Activated T-helper 1 cell treated with Interleukin-2 at 50 U/mL for 16 hours (primary cell): ENCODE measurements at regions not wholly inside any gene's neighbourhood (a gene's known extent, or its start where the extent isn't known, plus 50 kb on each side); places are given as distances from the start of the nearest gene placed in this dataset.

Experiments used
- DNase-seq: peaks from one replicate; pipeline ENCODE4 v3.0.0-alpha.2; 2020; ENCODE audit warnings: low read depth

DNA sequence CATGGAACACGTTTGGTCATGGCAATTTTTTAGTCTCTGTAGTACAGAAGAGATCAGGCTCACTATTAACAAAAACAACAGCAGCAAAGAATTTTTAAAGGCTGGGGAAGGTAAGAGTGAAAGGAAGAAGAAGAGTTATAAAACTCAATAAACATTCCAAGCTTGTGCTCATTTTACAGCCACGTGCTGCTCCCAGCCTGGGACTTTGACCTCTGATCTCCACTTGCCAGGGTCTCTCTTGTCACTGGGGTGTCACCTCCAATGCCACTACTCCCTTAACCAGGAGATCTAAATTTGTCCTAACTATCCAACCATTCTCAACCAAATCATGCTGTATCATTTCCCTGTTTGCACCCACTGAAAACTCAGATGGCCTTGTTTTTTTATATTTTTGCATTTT is 605.1 kb downstream of the VRK1 start:
- no peak for DNase-seq

DNA sequence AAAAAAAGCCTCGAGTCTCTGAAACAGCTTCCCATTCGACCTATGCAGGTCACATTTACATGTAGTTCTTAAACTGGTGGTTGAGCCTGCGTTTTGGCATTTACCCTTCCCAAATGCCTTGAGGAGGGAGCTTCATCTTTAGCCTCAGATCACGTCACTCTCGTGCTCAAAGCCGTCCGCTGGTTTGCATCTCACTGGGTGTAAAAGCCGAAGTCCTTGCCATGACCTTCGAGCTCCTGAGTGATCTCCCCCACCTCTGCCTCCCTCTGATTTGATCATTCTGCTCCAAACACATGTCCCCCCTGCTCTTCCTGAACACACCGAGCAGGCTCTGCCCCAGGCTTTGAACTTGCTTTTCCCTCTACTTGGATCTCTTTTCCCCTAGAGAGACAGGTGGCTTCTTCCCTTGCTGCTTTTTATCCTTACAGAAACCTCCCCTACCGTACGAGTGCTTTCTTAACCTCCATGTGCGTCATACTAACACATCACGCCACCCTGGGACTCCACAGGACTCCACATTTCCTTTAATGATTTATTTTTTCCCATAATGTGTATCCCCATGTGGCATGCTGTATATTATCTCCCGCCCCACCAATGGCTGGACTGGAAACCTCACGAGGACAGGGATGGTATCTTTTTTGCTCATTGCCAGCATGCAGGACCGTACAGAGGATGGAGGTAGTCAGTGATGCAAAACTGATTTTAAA is 610.7 kb downstream of the VRK1 start:
- DNase-seq: no peak

DNA sequence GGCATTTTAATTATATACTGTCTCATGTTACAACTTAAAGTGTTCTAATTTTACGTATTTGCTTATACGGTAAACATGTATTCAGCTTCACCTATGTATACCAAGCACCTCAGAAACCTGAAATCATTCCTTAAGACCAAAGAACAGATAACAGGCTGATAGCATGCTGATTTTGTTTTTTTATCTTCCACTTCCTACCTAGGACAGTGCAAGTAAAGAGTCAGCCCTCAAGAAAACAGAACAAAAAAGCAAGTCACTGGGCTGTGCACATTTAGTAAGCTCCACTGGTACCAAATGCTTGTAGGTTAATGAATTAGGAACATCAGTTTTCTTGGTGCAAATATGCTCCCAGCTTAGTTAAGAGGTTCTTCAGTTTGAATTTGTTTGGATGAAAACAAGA is 611.3 kb downstream of the VRK1 start:
- DNase-seq: no peak

DNA sequence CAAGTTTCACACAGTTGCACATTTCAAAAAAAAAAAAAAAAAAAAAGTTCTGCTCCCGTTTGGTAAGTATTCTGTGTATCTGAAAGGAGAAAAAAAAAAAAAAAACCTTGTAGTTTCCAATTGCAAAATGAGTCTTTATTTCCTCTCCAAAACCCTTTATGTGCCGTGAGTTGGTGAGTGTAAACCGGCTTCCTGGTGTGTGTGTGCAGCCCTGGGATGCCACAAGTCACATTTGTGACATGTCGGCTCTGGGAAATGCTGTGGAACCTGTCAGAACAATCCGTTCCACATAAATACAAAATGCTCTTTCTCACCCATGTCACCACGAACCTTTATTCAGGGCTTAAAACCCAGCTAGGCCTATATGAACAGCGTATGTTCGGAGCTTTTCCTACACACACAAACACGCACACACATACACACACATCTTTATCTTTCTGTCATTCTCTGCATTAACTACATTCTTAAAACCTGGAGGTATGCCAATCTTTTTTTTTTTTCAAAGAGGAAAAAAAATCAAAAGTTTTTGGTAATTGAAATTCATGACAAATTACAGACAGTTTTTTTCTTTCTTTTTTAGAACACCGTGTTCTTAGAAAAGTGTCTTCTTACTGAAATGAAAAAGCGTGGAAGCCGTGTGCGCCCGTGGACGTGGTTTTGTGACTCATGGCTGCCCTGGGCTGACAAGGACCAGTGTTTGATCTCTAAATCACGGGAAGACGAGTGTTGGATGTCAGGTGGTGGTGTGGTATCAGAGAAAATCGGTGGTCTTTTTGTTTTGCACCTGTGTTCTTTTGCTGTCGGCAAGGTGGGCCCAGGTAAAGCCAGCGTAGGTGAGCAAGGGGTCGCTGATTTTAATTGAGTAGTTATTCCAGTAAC is 612.0 kb downstream of the VRK1 start:
- no peak for DNase-seq

DNA sequence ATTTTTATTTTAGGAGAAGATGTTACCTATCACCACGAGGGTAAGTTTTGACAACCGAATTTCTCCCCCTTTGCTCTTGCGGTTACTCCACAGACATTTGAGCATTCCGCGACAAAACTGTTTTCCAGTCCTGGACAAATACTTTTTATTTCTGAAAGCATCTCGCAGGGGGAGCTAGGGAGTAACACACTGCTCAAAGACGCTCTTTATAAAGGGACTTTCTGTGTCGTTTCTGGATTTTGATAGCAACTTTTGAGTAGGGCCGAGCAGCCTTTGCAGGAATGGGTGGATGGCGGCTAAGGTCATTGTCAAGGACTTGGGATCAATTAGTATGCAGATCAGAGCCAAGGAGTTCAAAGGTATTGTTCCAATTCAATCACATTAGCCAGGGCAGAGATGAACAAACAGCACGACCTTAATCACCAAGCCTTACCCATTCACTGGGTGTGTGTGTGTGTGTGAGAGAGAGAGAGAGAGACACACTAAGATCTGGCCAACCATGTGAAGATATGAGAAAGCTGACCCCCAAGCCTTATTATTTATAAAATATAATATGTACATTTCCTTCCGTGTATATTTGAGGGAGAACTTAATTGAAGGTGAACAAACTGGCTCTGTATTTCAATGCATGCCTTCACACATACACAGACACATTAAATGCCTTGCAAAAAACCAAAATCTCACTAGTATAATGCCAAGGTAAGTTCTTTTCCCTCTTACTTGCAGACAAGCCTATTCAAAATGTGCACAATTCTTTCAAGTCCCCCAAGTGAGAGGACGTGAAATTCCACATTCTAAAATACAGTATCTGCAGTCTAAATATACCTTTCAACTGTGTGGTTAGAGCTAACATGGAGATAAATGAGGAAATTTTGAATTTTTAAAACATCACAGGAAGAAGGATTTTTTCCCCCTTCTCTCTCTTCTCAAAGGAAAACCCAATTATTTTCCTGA is 613.8 kb downstream of the VRK1 start:
- DNase-seq: no peak

DNA sequence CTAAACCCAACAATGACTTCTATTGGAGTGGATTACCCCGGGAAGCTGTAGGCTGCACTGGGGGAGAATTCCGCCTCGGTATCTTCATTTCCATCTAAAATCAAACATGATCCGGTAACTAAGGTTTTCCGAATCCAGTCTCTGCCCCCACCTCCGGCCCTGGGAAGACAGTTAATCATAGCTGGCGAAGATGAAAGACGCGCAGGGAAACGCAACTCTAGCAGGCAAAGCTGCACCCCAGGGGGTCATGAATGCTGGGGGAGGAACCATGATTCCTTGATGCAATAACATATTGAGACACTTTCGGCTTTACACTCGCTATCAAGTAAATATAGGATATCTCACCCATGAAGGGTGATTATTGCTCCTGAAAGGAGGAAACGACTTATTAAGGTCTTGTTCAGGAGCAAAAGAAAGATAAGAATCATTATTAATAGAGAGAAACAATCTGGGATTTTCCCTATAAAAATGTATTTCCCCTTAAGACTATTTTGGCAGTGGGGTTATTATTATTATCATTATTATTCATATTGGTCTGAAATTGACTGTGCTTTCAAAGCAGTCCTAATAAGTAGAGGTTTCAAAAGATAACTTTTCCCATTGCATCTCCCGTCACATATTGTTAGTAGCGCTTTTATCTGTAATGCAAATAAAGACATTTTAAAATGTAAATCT is 614.9 kb downstream of the VRK1 start:
- DNase-seq: no peak

DNA sequence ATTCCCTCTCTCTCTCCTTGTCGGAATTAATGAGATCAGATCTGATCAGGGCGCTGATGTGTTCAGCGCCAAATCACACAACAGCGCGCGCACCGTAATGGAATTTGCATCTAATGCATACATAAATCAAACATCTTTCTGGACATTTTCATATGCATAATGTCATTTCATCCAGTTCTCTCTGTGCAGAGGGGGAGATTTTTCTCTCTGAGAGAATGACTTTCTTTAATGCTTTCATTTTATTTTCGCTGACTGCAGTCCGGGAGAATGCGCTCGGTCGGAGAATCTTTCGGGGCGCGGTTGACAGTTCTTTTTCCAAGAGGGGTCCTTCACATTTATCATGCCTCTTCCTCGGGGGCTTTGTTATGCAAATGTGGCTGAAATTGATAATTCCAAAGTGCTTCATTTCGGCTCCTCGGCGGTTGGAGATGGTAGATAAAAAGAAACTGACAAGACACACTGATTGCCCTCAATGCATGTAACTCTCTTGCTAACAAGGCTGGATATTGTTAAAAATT is 615.9 kb downstream of the VRK1 start:
- DNase-seq: no peak

DNA sequence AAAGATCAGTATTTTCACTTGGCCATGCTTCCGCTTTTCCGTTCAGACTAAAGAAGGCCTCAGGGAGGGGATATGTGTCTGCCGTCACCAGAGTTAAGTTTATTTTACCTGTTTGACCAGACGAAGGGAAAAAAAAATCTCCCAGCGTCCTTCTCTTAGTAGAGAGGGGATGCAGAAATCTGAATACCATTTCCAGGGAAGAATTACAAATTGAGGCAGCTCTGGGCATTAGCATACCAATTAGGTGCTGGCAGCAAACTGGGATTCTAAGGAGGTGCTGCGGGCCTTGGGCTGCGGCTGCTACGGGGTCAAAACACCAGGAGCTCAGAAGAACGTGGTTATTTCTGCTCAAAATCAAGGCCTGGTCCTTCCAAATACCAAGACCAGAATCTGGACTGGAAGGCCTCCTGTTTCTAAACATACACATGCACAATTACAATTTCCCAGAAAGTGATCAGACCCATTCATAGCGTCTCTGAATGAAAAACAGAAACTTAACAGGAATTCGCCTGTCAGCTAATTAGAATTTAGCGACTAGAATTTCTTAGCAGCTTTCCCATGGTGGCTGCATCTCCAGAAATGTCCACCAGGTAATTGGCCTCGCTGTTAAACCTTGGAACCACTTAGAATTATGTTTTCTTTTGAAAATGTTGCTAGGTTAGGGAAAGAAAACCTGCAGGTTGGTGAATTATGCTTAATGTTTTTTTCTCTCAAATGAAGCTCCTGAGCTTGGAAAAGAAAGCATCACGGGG is 617.0 kb downstream of the VRK1 start:
- no peak for DNase-seq

DNA sequence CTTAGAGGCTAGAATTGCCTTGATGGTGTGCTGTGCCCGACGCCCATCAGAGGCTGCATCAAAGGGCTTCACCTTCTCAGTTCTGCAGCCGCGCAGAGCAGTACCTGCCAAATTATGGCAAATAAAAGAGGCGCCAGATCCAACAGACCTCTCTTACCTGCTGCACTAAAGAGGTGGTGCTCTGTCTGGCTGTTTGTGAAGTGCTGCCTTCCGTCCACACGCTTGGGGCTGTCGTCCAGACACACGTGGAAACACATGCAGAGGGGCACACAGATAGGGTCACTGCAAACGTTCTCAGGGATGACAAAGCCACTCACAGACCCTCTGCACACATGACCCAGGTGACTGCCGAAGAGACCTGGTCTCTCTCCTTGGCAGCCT is 617.5 kb downstream of the VRK1 start:
- DNase-seq: no peak

DNA sequence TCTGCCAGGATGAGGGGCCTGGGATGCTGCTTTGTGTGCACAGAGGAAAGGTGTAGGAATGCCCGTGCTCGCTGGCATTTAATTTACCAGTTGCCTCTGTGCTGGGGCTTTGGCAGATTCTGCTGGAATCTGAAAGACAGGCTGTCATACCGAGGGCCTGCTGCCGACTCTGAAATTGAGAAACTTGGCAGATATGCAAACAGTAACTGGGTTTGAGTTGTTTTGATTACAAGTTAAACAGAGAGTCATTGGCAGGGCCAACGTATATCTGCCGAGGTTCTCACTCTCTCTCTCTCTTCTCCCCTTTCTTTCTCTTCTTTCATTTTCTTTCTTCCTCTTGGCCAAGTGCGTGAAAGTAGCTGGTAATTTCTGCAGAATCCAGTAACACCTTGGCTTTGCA is 618.7 kb downstream of the VRK1 start:
- DNase-seq: no peak

DNA sequence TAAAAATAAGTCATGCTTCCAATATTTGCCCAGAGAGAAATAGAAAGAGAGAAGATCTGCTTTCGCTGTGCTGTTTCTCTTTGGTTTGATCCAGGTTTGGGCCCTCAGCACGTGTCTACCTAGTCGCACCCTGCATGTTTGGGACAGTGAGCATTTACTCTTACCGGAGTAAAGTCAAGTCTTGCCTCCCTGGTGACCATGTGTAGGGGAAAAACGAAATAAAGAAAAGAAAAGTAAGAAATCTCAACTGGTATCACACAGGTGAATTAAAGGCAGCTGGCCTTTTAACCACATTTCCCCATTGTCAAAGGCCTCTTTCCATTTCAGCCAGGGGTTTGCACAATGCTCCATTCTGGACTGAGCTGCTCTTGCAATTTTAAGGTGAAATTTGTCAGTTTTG is 619.4 kb downstream of the VRK1 start:
- DNase-seq: no peak

DNA sequence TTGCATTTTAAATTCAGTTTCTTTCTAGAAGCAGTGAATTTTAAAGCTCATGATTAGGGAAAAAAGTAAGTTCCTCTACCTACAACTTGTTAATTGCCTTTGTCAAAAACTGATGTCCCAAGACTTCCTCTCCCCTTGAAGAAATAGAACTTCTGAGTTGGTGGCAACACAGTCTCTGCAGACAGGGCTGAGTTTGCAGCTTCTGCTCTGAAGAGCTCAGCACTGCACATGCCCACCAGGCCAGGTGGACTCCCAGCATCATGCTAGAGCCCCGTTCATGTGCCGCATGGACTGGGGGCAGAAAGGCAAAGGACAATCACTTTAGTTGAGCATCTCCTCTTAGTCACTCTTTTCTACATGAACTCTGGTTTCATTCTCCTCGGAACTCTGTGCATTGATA is 620.1 kb downstream of the VRK1 start:
- no peak for DNase-seq

DNA sequence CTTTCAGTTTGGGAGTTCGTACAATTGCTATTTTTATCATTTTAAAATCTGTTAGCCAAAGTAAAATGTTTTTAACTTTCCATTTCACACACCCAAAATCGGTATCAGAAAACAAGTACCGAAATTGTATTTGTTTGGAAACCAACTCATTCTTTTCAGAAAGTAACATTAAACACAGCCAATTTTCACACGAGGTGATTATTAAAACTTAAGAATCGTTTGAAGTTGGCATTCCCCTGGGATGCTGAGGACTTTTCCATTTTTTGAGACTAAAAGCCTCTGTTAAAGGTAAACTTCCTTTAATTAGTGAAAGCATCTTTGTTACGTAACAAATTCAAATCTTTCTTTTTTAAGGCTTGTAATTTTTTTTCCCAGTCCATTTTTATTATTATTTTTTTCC is 623.0 kb downstream of the VRK1 start:
- DNase-seq: no peak

DNA sequence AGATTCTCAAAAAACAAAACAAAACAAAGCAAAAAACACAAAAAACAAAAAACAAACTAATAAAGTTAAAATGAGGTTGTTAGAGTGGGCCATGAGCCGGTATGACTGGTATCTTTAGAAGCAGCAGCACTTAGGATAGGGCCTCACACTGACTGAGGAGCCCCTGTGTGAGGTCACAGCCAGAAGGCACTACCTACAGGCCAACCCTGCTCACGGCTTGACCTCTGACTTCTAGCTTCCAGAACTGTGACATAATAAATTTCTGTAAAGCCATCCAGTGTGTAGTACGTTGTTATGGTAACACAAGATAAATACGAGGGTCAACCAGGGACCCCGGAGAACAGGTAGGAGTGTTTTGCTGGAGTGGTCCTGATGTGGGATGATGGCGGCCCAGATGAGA is 629.6 kb downstream of the VRK1 start:
- DNase-seq: no peak

DNA sequence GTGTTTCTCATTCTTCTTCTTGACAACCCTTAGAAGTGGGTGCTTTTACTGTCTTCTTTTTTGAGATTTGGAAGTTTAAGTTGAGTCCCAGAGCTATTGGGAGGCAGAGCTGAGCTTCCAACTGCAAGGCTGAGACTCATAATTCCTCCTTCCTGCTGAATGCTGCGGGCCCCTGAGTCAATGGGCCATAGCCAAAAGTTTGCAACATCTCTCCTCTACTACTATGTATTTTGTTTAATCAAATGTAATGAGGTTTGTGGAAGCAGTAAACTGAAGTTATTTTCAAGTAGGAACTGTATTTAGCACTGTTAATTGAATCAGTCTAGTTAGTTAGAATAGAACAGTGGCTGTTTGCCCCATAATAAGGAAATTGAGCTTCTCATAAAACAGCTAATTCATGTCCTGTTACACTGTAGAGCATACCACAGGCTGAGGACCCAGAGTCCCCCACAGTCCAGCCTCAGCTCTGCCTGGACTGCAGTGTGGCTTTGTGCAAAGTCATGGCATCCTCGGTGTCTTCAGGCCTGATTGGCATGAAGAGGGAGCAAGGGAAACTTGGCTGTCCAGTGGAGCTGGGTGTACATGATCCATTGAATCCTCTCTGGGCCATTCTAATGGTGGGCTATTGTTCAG is 631.7 kb downstream of the VRK1 start:
- no peak for DNase-seq

DNA sequence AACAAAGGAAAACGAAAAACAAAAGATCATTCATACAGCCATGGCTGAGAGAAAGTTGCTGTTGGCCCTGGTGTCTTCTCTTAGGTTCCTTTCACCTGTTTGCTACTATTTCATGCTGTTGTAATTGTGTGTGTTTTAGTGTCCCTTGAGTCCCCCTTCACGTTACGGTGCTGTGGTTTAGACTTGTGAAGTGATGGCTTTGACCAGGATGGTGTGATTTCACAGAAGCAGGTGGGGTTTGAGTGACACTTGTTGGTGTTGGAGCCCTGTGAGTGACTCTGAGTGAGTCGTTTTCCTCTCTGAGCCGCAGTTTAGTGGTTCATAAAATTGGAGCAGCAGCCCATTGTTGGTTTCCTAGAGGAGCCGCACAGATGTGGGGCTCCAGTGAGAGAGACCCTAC is 635.4 kb downstream of the VRK1 start:
- DNase-seq: no peak

DNA sequence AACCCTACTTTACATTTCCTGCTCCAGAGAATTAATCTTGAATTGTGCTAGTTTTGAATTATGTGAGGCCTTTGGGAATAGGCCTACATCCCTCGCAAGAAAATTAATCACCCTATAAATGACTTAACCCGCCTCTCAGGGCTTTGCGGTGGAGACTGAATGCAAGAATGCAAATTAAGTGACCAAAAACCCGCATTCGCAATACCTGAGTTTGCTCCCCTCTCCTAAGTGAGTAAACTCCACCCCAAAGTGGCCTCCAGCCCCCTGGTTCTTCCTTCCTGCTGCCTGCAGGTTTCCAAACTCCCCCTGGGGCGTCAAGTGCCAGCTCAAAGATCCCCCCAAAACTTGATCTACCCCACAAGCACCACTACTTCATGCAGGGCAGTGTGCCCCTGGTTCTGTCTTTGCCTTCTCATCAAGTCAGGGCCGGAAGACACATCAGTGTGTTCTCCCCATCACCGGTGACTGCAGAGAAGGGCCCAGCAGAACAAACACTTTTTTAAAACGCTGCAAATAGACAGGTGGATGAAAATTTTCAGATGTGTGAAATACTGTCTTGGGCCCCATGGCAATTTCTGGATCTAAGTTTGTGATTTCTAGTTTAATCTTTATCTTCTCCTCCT is 644.7 kb downstream of the VRK1 start:
- DNase-seq: no peak

DNA sequence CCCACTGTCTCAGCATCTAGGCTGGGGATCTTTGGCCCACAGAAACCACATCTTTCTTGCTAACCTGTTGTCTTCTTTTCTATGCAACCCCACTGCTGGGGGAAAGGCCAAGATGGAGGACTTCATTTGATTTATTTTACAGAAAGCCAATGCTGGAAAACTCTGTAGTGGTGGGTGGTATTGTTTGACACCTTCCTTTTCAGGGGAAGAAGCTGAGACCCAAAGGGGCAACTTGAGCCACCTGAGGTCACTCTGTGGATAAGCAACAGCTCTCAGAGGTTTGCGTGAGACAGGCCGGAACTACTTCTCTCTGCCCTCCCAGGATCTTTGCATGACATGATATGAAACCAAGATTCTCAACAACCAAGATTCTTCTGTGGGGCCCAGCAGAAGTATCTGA is 645.2 kb downstream of the VRK1 start:
- no peak for DNase-seq

DNA sequence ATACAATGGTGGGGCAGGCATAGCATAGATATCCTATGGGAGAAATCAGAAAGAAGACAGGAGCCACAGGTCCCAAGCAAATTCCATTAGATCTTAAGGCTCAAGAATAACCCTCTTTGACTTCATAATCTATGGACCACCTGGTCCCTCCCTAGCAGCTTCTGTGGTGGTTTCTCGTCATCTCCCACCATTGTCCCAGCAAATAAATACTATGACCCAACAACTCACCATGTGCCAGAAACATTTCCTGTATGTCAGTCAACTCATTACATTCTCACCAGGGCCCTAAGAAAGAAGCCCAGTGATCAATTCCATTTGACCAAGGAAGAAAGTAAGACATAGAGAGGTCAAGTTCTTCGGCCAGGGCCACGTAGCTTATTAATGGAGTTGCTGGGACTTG is 646.2 kb downstream of the VRK1 start:
- DNase-seq: no peak

DNA sequence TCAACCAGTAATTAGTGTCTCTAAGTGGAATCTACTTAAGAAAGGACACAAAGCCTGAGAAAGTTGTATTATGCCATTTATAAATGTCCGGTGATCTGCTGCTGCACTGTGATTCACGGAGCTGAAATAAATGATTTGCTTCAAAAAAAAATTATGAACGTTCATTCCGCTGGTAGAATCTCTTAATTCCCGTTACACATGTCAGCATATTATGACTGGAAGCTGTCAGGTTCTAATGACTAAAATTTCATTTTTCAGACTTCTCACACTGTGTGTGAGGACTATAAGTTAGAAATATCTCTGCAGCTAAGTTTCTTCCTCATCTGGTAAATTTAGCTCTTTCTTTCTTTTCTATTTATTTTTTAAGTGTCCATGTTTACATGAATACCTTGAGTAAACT is 647.1 kb downstream of the VRK1 start:
- DNase-seq: no peak
